ENCODE measurements at regions not wholly inside any gene's neighbourhood (a gene's known extent, or its start where the extent isn't known, plus 50 kb on each side); places are given as distances from the start of the nearest gene placed in this dataset.
"Not testable (repeated sequence)": the region's sequence is repeated elsewhere in the genome, so short reads cannot be mapped to it uniquely, and the experiment has no call there.

- TF ChIP-seq FOS (IDR thresholded peaks at IDR 0.05; ENCODE audit: low read depth, low read length) = no peak
Observed at GRCh38 chr3:139267300-139268246, 76.2 kb upstream of the MRPS22 start (continued).

- Histone ChIP-seq H2BK20ac (ENCODE audit: low read depth, low read length) (no peak overlapping the region), H3K9me1 (ENCODE audit: insufficient read depth, low read length) (no peaks in the 10 kb centered on the region), H3K9ac (ENCODE audit: low read depth, low read length) (no peak overlapping the region), H3K9me3 (ENCODE audit: control insufficient read depth, insufficient read depth, low read length) (no peaks in the 10 kb centered on the region), H2AK5ac (ENCODE audit: low read depth, low read length) (no peak overlapping the region), H3K56ac (ENCODE audit: extremely low read depth, insufficient read depth, low read length) (no peak overlapping the region), H3K14ac (replicated peaks; ENCODE audit: low read depth, low read length) (no peak overlapping the region), H3K4me3 (ENCODE audit: insufficient read depth, low read depth, low read length) (no peak overlapping the region), H4K20me1 (ENCODE audit: insufficient read depth, low read length) (no peaks in the 10 kb centered on the region), H2BK5ac (ENCODE audit: low read depth, low read length, poor library complexity, severe bottlenecking) (no peak overlapping the region), H2BK15ac (ENCODE audit: low read depth, low read length) (no peak overlapping the region), H3K23ac (ENCODE audit: low read depth, low read length) (no peak overlapping the region), H3K27ac (ENCODE audit: insufficient read depth, low read length) (no peak overlapping the region), H2BK120ac (ENCODE audit: low read depth, low read length) (no peak overlapping the region), H2AFZ (replicated peaks; ENCODE audit: low read length, poor library complexity) (no peak overlapping the region), H3K36me3 (ENCODE audit: control insufficient read depth, insufficient read depth, low read length) (no peaks in the 10 kb centered on the region), H3K79me1 (ENCODE audit: low read depth in 1 of 2, low read length in 2 of 2) (no peaks in the 10 kb centered on the region), H3K27me3 (ENCODE audit: control insufficient read depth, insufficient read depth, low read length) (peaks cover 33% of the 10 kb centered on the region), H3K18ac (ENCODE audit: low read depth, low read length) (no peak overlapping the region), H2AK9ac (replicated peaks; ENCODE audit: low read depth, low read length, poor library complexity) (no peak overlapping the region), H4K91ac (ENCODE audit: insufficient read depth, low read depth, low read length) (no peak overlapping the region), H3K4me2 (ENCODE audit: low read depth, low read length) (no peak overlapping the region), H3K4ac (ENCODE audit: low read depth, low read length) (no peak overlapping the region), H3K4me1 (ENCODE audit: control insufficient read depth, insufficient read depth, low read length) (no peaks in the 10 kb centered on the region), H4K8ac (ENCODE audit: low read depth in 2 of 2, low read length in 2 of 2) (no peak overlapping the region), H4K5ac (ENCODE audit: low read depth, low read length) (no peak overlapping the region)
- intact Hi-C loops (cut with micrococcal nuclease) = no loop called here
- dilution Hi-C loops (cut with HindIII; ENCODE audit: low sequenced_read_pairs, unreplicated experiment) = no loop called here
- DNase-seq (no peak), ATAC-seq (ENCODE audit: low read depth) (no peak)
- ChIA-PET POLR2A (ENCODE audit: unreplicated experiment) (no interaction called here), CTCF (no interaction called here)
- 20% methylated on average over 1 of the region's 2 CpGs; no CpG with 5 or more reads in 1 of the 2 experiments for WGBS, 2 experiments (ENCODE audit: extremely low coverage in 2 of 2, insufficient read length in 1 of 2)
- BruUV-seq (replicated peaks) = no TSS peak
- in situ Hi-C loops (cut with MboI; ENCODE audit: low sequenced_read_pairs) = no loop called here
- no peak for TF ChIP-seq ELK1 (IDR thresholded peaks at IDR 0.05; ENCODE audit: borderline replicate concordance, low read depth, low read length)
Observed at GRCh38 chr3:139269984-139270383, 73.8 kb upstream of the MRPS22 start.

GRCh38 chr3:139270652-139271051 lies 73.2 kb upstream of the MRPS22 start:
- intact Hi-C loops (cut with micrococcal nuclease); H4K20me1 ChIP-seq (ENCODE audit: insufficient read depth, low read length); H3K27ac ChIP-seq (ENCODE audit: insufficient read depth, low read length); H3K14ac ChIP-seq (replicated peaks; ENCODE audit: low read depth, low read length); H4K8ac ChIP-seq (ENCODE audit: low read depth in 2 of 2, low read length in 2 of 2); H3K79me1 ChIP-seq (ENCODE audit: low read depth in 1 of 2, low read length in 2 of 2); H2AK9ac ChIP-seq (replicated peaks; ENCODE audit: low read depth, low read length, poor library complexity); H3K36me3 ChIP-seq (ENCODE audit: control insufficient read depth, insufficient read depth, low read length); POLR2A ChIA-PET (ENCODE audit: unreplicated experiment); dilution Hi-C loops (cut with HindIII; ENCODE audit: low sequenced_read_pairs, unreplicated experiment); H3K4me3 ChIP-seq (ENCODE audit: insufficient read depth, low read depth, low read length); CTCF ChIA-PET; H3K9ac ChIP-seq (ENCODE audit: low read depth, low read length); H3K56ac ChIP-seq (ENCODE audit: extremely low read depth, insufficient read depth, low read length); H4K91ac ChIP-seq (ENCODE audit: insufficient read depth, low read depth, low read length); H3K4me1 ChIP-seq (ENCODE audit: control insufficient read depth, insufficient read depth, low read length); H2BK5ac ChIP-seq (ENCODE audit: low read depth, low read length, poor library complexity, severe bottlenecking); ATAC-seq (ENCODE audit: low read depth); H3K18ac ChIP-seq (ENCODE audit: low read depth, low read length); in situ Hi-C loops (cut with MboI; ENCODE audit: low sequenced_read_pairs); H2AK5ac ChIP-seq (ENCODE audit: low read depth, low read length); H3K4me2 ChIP-seq (ENCODE audit: low read depth, low read length); DNase-seq; H3K23ac ChIP-seq (ENCODE audit: low read depth, low read length); H3K4ac ChIP-seq (ENCODE audit: low read depth, low read length); H2AFZ ChIP-seq (replicated peaks; ENCODE audit: low read length, poor library complexity); H3K9me1 ChIP-seq (ENCODE audit: insufficient read depth, low read length); H2BK20ac ChIP-seq (ENCODE audit: low read depth, low read length); H4K5ac ChIP-seq (ENCODE audit: low read depth, low read length); BruUV-seq (replicated peaks); H3K9me3 ChIP-seq (ENCODE audit: control insufficient read depth, insufficient read depth, low read length); H2BK15ac ChIP-seq (ENCODE audit: low read depth, low read length); H2BK120ac ChIP-seq (ENCODE audit: low read depth, low read length): not testable (repeated sequence)
- WGBS, 2 experiments (ENCODE audit: extremely low coverage in 2 of 2, insufficient read length in 1 of 2) = no CpG with 5 or more reads among the region's 2 CpGs
- peaks cover 32% of the 10 kb centered on the region for H3K27me3 ChIP-seq (ENCODE audit: control insufficient read depth, insufficient read depth, low read length)

All from IMR-90 (cell line).